Stimulated activated CD4-positive, alpha-beta T cell treated with anti-CD3 and anti-CD28 coated beads, TNF-alpha, amount 100 ng/mL, for 1 hour (primary cell): ENCODE measurements at regions not wholly inside any gene's neighbourhood (a gene's known extent, or its start where the extent isn't known, plus 50 kb on each side); places are given as distances from the start of the nearest gene placed in this dataset.
A peak's percentile ranks its signal among the peaks of the same experiment; 100 is the strongest.

ENCODE experiments used
- DNase-seq, 3 donors: peaks; one replicate each; pipeline ENCODE4 v3.0.0-alpha.2; 2020; ENCODE audit warnings: low read depth in 3 of 3, low spot score in 1 of 3

GRCh38 chr10:8416192-8416701 lies 361.8 kb downstream of the GATA3 start:
- DNase-seq = no peak

GRCh38 chr10:8416760-8417159 lies 362.3 kb downstream of the GATA3 start:
- DNase-seq = no peak

- DNase-seq = no peak
Measured at GRCh38 chr10:8417631-8418030, 363.1 kb downstream of the GATA3 start.

GRCh38 chr10:8418631-8419030 lies 364.1 kb downstream of the GATA3 start:
- no peak for DNase-seq

- no peak for DNase-seq
Measured at GRCh38 chr10:8420182-8420581, 365.7 kb downstream of the GATA3 start.

- no peak for DNase-seq
Measured at GRCh38 chr10:8424555-8425211, 370.2 kb downstream of the GATA3 start.

GRCh38 chr10:8428654-8429053 lies 374.2 kb downstream of the GATA3 start:
- DNase-seq = no peak

- DNase-seq = no peak
Measured at GRCh38 chr10:8430321-8430720, 375.8 kb downstream of the GATA3 start.

- DNase-seq = no peak
Measured at GRCh38 chr10:8431511-8431910, 377.0 kb downstream of the GATA3 start.

- DNase-seq = no peak
Measured at GRCh38 chr10:8435186-8436055, 380.9 kb downstream of the GATA3 start.

- DNase-seq = no peak
Measured at GRCh38 chr10:8437896-8438295, 383.4 kb downstream of the GATA3 start.

GRCh38 chr10:8438603-8439002 lies 384.1 kb downstream of the GATA3 start:
- no peak for DNase-seq

GRCh38 chr10:8439040-8439439 lies 384.6 kb downstream of the GATA3 start:
- no peak for DNase-seq

- DNase-seq = peak in 2 of 3 donors; percentile 4 to 10
Measured at GRCh38 chr10:8444630-8445029, 390.1 kb downstream of the GATA3 start.

- DNase-seq = no peak
Measured at GRCh38 chr10:8445353-8445752, 390.9 kb downstream of the GATA3 start.

- DNase-seq = no peak
Measured at GRCh38 chr10:8449909-8450308, 395.4 kb downstream of the GATA3 start.

GRCh38 chr10:8453587-8453986 lies 399.1 kb downstream of the GATA3 start:
- DNase-seq = no peak

- DNase-seq = no peak
Measured at GRCh38 chr10:8454357-8454756, 399.9 kb downstream of the GATA3 start.

- no peak for DNase-seq
Measured at GRCh38 chr10:8455181-8455580, 400.7 kb downstream of the GATA3 start.

- no peak for DNase-seq
Measured at GRCh38 chr10:8456386-8456785, 401.9 kb downstream of the GATA3 start.

- no peak for DNase-seq
Measured at GRCh38 chr10:8460626-8461025, 406.1 kb downstream of the GATA3 start.

- DNase-seq = no peak
Measured at GRCh38 chr10:8462565-8462964, 408.1 kb downstream of the GATA3 start.
